Activated T-cell treated with anti-CD3 and anti-CD28 coated beads for 48 hours (primary cell): ENCODE measurements at regions not wholly inside any gene's neighbourhood (a gene's known extent, or its start where the extent isn't known, plus 50 kb on each side); places are given as distances from the start of the nearest gene placed in this dataset.
"Not testable (repeated sequence)": the region's sequence is repeated elsewhere in the genome, so short reads cannot be mapped to it uniquely, and the experiment has no call there.

ENCODE experiments used
- DNase-seq: peaks from one replicate; pipeline ENCODE4 v3.0.0-alpha.2; 2020; ENCODE audit warnings: low read depth

DNA sequence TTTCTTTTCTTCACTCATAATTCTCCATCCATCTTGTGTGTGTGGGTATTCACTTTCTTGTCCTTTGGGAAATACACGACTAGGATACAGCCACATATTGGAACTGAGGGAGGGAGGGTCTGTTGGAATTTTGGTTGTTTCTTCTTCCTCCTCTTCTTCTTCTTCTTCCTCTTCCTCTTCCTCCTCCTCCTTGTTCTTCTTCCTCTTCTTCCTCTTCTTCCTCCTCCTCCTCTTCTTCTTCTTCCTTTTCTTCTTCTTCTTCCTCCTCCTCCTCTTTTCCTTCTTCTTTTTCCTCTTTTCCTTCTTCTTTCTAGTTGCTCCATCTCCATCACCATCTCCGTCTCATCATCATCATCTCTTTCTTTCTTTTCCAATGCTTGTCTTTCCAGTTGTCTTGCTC, 1307.3 kb upstream of the ZEB2 start:
- no peak for DNase-seq

DNA sequence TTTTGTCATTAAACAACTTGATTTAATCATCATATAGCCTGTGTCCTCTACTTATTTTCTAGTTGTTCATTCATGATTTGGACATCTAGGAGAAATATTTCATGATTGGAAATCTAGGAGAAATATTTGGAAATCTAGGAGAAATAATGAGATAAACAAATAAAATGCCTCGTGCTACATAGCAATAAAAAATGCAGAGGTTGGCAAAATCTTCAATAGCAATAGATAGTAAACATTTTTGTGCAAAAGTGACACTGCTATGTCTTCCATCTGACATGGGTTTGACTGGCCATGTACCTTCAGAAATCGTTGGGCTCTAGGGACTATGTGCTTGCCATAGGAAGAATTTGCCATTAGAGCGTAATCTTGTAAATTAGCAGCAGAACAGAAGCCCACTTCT, 1304.5 kb upstream of the ZEB2 start:
- DNase-seq = no peak

DNA sequence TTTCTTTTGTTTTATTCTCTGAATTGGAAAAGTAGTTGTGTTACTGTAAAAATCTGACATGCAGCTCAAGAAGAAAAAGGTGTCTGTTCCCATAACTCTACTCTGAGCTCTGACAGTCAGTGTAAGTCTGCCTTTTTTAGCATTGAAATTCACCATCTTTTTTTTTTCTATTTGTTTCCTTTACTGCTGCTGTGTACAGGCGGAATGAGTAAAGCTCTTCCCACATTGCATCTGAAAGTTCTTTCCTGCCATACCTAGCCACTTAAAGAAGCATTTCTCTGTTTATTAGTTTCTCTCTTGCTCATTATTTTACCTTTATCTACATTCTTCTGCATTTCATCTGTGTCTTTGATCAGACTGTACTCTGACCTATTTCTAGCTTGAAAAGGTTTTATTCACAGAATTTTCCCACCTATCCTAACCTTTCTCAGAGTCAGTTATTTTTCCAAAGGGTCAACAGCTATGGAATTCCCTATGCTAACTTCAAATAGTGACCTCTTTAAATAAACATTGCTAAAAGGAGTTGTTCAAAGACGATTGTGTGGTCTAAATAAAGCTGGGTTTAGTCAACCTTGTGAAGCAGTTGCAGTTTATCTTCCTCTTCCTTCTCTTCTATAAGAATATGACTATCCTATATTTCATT, 1303.1 kb upstream of the ZEB2 start:
- no peak for DNase-seq

- DNase-seq = no peak
These were observed 1300.7 kb upstream of the ZEB2 start for GRCh38 chr2:145820651-145821050.

DNA sequence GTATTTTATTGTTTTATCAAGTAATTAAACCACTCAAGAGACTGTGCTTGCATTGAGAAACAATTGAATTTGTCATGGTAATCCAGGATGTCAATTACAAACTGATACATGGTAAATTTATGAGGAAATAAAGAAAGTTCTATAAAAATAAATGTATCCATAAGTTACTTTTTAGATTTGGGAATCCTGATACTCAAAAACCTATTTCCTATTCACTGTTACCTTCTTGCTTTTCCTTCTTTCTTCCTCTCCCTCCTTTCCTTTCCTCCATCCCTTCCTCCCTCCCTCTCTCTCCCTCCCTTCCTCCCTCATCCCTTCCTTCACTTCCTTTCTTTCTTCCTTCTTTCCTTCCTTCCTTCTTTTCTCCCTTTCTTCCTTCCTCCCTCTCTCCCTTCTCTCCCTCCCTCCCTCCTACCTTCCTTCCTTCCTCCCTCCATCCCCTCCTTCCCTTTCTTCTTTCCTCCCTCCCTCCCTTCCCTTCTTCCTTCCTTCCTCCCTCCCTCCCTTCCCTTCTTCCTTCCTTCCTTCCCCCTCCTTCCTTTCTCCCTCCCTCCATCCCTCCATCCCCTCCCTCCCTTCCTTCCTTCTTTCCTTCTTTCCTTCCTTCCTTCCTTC, 1299.1 kb upstream of the ZEB2 start:
- no peak for DNase-seq

DNA sequence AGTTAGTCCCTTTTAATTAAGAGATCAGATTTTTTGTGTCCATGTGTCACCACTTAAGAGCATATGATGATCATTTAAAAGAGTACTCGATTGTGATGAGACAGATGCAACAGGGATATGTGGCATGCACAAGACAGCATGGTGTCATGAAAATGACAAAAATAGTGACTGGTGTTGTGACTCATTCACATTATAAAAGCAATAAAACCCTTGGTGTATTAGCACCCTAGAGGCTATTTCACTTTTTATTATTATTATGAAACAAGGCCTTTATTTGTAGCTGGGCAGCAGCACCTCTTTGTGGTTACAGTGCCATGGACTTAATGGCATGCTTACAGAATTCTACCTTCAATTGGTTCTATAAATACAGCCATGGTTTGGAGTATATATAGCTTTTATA, 1296.0 kb upstream of the ZEB2 start:
- DNase-seq = no peak

GRCh38 chr2:145813481-145813880, 1293.6 kb upstream of the ZEB2 start:
- DNase-seq = no peak

DNA sequence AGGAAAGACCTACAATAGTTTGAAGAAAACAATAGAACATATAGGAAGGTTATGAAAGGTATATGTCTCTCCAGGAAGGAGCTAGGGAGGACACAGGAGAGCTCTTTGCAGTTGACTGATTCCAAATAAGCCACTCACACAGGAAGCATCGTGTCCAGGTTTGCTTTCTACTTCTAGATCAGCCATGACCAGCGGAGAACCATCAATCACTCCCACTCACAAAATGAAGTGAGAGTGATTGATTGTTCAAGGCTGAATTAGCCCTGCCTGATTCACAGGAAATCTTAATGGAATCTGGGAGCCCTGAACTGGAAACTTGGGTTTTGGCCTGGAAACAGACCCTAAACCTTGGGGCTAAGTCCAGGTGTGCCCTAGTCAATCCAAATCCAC, 1292.2 kb upstream of the ZEB2 start:
- DNase-seq = no peak

DNA sequence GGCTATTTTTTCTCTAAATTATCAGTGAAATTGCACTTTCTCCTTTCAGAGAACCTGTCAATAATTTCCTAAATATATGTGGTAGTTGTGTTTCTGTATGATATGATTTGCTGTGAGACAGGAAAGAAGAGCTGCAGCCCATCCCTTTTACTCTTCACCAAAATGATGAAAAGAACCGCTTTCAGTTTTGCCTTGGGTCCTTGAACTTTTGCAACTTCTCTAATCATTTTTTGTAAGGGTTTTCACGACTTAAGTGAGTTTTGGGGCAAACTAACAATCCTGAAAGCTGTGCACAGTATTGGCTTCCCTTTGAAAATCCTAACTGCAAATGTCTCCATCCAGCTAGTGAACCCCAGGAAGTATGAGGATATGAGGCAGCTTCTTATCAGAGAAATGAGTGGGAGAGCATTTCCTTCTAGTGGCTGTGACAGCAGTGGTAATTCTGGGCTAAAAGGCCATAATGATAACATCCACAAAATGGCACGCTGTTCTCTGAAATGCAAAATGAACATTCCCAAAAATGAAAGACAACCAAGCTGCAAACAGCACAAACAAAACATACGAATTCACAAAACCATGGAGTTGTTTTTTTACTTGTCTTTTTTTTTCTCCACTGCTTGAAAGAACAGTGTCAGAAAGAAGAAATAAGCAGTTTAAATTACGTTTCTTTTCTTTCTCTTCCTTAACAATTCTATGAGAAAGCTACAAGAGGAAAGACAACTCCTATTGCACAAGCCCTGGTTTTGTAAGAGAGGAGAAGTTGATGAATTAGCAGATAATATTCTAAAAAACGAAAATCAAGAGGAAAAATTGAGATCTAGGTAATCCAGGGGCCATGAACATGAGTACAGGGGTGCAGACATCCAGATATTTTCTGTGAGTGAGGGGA, 1291.6 kb upstream of the ZEB2 start:
- no peak for DNase-seq

DNA sequence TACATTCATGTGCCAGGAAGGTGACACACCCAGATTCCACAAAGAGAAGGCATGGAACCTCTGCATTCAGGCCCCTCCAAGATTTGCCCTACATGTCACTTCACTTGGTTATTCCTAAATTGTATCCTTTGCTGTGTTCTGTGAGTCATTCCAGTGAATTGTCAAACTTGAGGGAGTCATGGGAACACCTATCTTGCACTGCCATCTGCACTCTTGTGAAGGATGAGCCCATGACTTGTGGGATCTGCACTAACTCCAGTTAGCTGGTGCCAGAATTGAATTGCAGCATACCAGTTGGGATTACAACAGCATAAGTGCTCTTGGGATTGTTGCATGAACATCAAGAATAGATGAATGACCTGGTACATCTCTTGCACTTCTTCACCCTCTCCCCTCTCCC, 1288.0 kb upstream of the ZEB2 start:
- no peak for DNase-seq

DNA sequence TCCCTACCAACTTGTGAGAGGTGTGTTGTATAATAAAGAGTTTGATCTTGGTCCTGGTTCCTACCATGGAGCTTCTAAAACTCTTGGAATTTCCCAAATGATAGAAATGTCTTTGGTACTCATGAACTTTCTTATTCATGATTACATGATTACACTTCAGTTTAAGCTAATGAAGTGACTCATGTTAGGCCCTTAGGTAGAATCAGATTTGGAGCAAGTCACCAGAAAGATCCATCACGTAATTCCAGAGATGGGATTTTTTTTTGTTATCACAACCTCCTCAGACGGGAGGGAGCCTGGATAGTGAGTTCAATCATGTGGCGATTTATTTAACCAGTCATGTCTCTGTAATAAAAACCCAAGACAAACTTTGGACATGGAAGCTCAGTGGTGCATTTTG, 1287.6 kb upstream of the ZEB2 start:
- no peak for DNase-seq

DNA sequence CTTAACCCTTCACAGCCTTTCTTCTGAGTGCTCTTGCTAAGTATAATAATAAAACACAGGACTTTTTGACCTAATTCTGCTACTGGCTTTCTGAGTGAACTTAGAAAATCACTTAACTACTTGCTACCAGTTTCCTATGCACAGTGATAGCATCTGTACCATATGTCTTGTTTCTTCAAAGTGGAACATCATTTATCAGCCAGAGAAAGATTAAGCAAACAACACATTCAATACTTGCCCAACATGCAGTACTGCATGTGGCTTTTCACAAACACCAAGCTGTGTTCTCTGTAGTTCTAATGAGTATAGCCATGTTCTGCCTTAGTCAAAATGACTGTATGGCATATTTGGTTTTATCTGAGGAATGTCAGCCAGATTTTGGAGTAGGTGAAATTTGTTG, 1286.6 kb upstream of the ZEB2 start:
- no peak for DNase-seq

DNA sequence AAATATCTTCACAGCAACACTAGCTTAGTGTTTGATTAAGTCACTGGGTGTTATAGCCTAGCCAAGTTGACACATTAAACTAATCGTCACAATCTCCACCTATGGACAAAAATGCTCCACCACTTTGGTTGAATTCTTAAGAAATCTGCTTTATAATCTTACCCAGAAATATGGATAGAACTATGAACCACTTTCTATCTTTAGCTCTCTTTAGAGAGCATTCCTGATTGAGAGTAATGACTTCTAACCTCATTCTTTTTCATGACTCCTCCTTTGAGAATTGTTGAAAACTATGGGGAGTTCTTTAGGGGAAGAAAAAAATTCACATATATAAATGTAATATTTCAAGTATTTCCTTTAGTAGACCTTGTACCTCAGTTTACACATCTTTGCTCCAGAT, 1282.2 kb upstream of the ZEB2 start:
- no peak for DNase-seq

DNA sequence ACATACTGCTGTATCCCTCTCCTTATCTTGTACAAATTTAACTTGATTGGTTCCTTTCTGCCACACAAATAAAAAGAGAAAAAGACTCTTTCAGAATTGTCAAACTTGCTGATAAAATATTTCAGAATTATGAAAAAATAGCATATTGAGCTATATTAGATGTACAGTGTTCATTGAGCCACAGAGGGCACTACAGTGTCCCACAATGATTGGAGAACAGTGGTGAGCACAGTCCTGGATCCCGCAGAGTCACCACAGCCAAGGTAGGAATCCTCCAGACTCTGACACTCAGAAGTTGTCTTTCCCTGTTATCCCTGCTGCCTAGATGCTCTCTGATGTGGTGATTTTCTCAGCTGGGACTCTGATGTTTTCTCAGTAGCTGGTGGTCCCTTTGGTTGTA, 1281.3 kb upstream of the ZEB2 start:
- no peak for DNase-seq

DNA sequence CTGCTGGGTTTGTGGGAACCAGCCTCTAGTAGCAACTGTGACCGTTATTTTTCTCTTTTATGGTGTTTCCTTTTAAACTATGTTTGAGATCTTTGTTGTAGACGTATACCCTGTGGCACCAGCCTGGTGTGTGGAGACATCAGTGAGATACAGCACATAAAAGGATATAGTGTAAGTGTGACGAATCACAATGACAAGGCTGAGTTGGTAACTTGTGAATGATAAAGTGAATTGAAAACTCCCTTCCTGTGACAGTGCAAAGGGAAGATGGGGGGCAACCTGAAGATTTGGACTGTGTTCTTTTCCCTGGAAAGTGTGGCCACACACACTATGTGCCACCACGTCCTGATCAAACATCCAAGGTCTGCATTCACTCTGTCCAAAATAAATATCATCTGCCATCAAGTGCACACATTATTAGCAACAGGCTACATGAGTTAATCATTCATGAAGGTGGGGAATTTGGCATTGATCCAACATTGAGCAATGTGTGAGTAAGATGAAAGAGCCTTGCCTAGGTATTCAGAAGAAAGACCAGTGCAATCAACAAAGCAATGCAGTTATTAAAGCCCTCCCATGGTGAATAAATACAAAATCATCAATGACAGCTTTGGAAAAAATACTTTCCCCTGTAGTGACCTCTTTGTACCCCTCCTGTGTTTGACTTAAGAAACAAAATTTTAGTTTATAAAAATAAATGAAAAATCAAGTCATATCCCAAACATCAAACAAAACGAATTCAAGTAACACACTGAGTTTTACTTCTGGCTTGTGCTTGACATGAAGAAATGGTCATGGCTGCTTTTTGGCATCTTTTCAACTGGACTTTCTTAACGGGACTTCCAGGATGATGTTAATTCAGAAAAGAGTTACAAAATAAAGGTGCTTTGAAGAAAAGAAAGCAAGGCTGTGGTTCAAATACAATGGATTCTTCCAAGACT, 1280.5 kb upstream of the ZEB2 start:
- no peak for DNase-seq

DNA sequence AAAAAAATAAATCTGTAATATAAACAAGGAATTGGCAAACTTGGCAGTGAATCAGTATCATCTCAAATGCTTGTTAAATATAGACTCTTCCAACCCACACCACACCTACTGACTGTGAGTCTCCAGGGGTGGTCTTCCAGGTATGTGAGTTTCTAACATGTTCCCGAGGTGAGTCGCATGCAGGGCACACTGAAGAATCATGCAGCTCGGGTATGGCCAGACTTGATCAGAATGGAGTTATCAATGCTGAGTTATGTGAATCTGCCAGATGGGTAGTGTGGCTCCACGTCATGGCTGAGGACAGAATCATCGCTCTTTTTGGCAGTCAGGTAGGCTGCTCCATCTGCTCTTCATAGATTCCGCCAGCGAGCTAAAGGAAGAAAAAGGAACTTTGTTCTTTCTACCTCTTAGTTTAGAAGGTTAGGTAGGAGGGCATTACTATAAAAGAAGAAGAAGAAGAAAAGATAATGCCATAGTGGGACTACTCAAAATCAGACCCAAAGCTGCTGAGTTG, 1279.7 kb upstream of the ZEB2 start:
- no peak for DNase-seq

- DNase-seq = no peak
These were observed 1278.5 kb upstream of the ZEB2 start for GRCh38 chr2:145798419-145798818.

DNA sequence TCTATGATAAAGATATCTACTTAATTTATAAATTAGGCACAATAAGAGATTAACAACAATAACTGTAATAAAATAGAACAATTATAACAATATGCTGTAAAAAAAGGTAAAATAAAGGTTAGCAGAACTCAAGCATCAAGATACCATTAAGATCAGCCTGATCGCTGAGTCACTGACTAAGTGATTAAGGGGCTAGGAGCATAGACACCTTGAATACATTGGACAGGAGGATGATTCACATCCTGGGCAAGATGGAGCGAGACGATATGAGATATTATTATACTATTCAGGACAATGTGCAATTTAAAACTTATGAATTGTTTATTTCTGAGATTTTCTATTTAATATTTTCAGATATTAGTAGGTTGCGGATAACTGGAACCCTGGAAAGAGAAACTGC, 1277.8 kb upstream of the ZEB2 start:
- no peak for DNase-seq

DNA sequence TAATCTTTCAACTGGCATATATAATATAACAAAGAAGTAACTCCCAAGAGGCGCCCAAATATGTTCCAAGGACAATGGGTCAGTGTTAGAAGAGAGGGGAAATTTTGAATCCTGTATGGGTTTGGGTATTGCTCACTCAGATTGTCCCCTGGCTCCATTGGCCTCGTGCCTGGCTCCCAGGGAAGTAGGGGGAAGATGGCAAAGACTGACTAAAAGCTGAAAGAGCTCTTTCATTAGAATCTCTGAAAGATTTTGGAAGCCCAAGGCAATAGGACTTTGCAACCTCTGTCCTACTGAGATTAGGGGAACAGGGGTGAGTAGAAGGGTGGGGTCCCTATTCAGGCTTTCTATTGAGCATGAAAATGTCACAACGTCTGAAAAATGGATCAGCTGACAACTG, 1272.8 kb upstream of the ZEB2 start:
- no peak for DNase-seq

- no peak for DNase-seq
These were observed 1269.7 kb upstream of the ZEB2 start for GRCh38 chr2:145789636-145790035.

- DNase-seq = not testable (repeated sequence)
These were observed 1267.9 kb upstream of the ZEB2 start for GRCh38 chr2:145787597-145788361.
